Endothelial cell of umbilical vein (primary cell): ENCODE measurements at regions not wholly inside any gene's neighbourhood (a gene's known extent, or its start where the extent isn't known, plus 50 kb on each side); places are given as distances from the start of the nearest gene placed in this dataset.

Experiments
- BruUV-seq: library from RNA; stranded (reverse); fragments of 400-500 nt; replicated peaks from 2 replicates; lab custom pipeline; 2021; lab: Mats Ljungman, UMichigan
- CTCF ChIA-PET: fragments of 300-600, 350-600 bp; sonication (Branson Sonifier 250); formaldehyde crosslinking; loops from one replicate; lab custom pipeline; 2021; ENCODE audit warnings: antibody characterized with exemption, inconsistent platforms; lab: Charles Lee
- POLR2A ChIA-PET: fragments of 300-600, 350-600 bp; sonication (Branson Sonifier 250); formaldehyde crosslinking; loops from one replicate; lab custom pipeline; 2021; ENCODE audit warnings: antibody characterized with exemption, inconsistent platforms; lab: Charles Lee
- DNase-seq: peaks from one replicate; pipeline ENCODE4 v3.0.0-alpha.2; 2011; ENCODE audit warnings: low read depth, low spot score
- FAIRE-seq: peaks from 2 replicates; lab custom pipeline; 2011; peaks lifted over from hg19 to GRCh38; lab: Jason Lieb, UNC
- H2AFZ ChIP-seq: 2 replicates; pipeline ENCODE4 v1.6.0; 2012; ENCODE audit warnings: low read depth, low read length, control low read depth, inconsistent platforms
- H3K27ac ChIP-seq: 2 replicates; pipeline ENCODE4 v1.5.1; 2011; ENCODE audit warnings: low read depth, mild to moderate bottlenecking, control low read depth, low read length, moderate library complexity; ENCODE audit not compliant: insufficient read depth
- H3K27me3 ChIP-seq, 2 experiments: 2 replicates each; pipeline versions ENCODE4 v1.6.0 to v1.6.1; 2011; ENCODE audit warnings: low read length in 2 of 2, mixed read lengths in 1 of 2; ENCODE audit not compliant: control insufficient read depth in 2 of 2, insufficient read depth in 2 of 2
- H3K36me3 ChIP-seq, 2 experiments: 2 replicates in 1 of 2; 3 replicates in 1 of 2; pipeline ENCODE4 v1.5.1; 2011; ENCODE audit warnings: low read length in 2 of 2, mild to moderate bottlenecking in 1 of 2, moderate library complexity in 1 of 2; ENCODE audit not compliant: control insufficient read depth in 2 of 2, insufficient read depth in 2 of 2; ENCODE audit errors: extremely low read depth in 1 of 2
- H3K4me1 ChIP-seq: 3 replicates; pipeline ENCODE4 v1.5.1; 2011; ENCODE audit warnings: mild to moderate bottlenecking, low read length; ENCODE audit not compliant: control insufficient read depth, insufficient read depth; ENCODE audit errors: extremely low read depth
- H3K4me2 ChIP-seq: 2 replicates; pipeline ENCODE4 v1.6.1; 2011; ENCODE audit warnings: low read length, control low read depth, mixed read lengths; ENCODE audit not compliant: insufficient read depth
- H3K4me3 ChIP-seq, 3 experiments: fragments of 200-600 bp in 1 of 3; sonication (generic), shearing (Covaris generic) in 1 of 3; replicated peaks in 1 of 3; 2 replicates each; pipeline ENCODE4 v1.5.1; 2011 to 2016; ENCODE audit warnings: control low read depth in 3 of 3, low read length in 3 of 3, mild to moderate bottlenecking in 2 of 3, inconsistent platforms in 1 of 3, low read depth in 1 of 3, moderate library complexity in 1 of 3; ENCODE audit not compliant: insufficient read depth in 1 of 3
- H3K79me2 ChIP-seq: 2 replicates; pipeline ENCODE4 v1.6.0; 2012; ENCODE audit warnings: low read length, inconsistent platforms; ENCODE audit not compliant: control insufficient read depth, insufficient read depth
- H3K9ac ChIP-seq: replicated peaks from 2 replicates; pipeline ENCODE3; 2011; ENCODE audit warnings: low read length, control low read depth; ENCODE audit not compliant: insufficient read depth; ENCODE audit errors: extremely low read depth
- H3K9me1 ChIP-seq: replicated peaks from 3 replicates; pipeline ENCODE4 v1.6.0; 2011; ENCODE audit warnings: mild to moderate bottlenecking, low read length; ENCODE audit not compliant: control insufficient read depth, insufficient read depth; ENCODE audit errors: extremely low read depth
- H3K9me3 ChIP-seq: replicated peaks from 2 replicates; pipeline ENCODE4 v1.5.1; 2012; ENCODE audit warnings: low read length, inconsistent platforms; ENCODE audit not compliant: control insufficient read depth, insufficient read depth
- H4K20me1 ChIP-seq: replicated peaks from 2 replicates; pipeline ENCODE3; 2011; ENCODE audit warnings: mild to moderate bottlenecking, low read length; ENCODE audit not compliant: control insufficient read depth, insufficient read depth; ENCODE audit errors: extremely low read depth
- CTCF ChIP-seq, 2 donors: IDR thresholded peaks; 1 replicate in 1 of 2; 2 replicates in 1 of 2; pipeline ENCODE4 v1.5.1; 2011; ENCODE audit warnings: low read length in 2 of 2, mild to moderate bottlenecking in 2 of 2, moderate library complexity in 2 of 2, control low read depth in 1 of 2, inconsistent platforms in 1 of 2, low read depth in 1 of 2; ENCODE audit not compliant: insufficient read depth in 1 of 2; ENCODE audit errors: extremely low read depth in 1 of 2
- EZH2 ChIP-seq: IDR thresholded peaks from 2 replicates; pipeline ENCODE4 v1.6.1; 2012; ENCODE audit warnings: borderline replicate concordance, low read depth, mild to moderate bottlenecking, moderate library complexity, low read length, inconsistent platforms; ENCODE audit not compliant: severe bottlenecking
- FOS ChIP-seq: IDR thresholded peaks from 2 replicates; pipeline ENCODE4 v1.6.1; 2011; ENCODE audit warnings: mild to moderate bottlenecking, low read length, moderate library complexity, borderline replicate concordance; ENCODE audit not compliant: insufficient read depth
- GATA2 ChIP-seq: IDR thresholded peaks from 2 replicates; pipeline ENCODE4 v1.7.0; 2011; ENCODE audit warnings: low read depth, mild to moderate bottlenecking, moderate library complexity, mixed read lengths, low read length; ENCODE audit not compliant: insufficient read length, insufficient read depth
- JUN ChIP-seq: IDR thresholded peaks from 2 replicates; pipeline ENCODE4 v1.6.1; 2011; ENCODE audit warnings: borderline replicate concordance, low read depth; ENCODE audit not compliant: insufficient read length, insufficient read depth
- MAX ChIP-seq: IDR thresholded peaks from 2 replicates; pipeline ENCODE4 v1.6.1; 2011; ENCODE audit not compliant: insufficient read depth, insufficient read length
- MYC ChIP-seq: IDR thresholded peaks from one replicate; pipeline ENCODE4 v1.6.1; 2011; ENCODE audit warnings: mild to moderate bottlenecking, low read depth, low read length
- POLR2A ChIP-seq: IDR thresholded peaks from 2 replicates; pipeline ENCODE4 v1.6.1; 2012; ENCODE audit warnings: low read depth, mild to moderate bottlenecking, control low read depth, low read length
- POLR2AphosphoS5 ChIP-seq: IDR thresholded peaks from 2 replicates; pipeline ENCODE4 v1.6.1; 2012; ENCODE audit warnings: low read depth, mild to moderate bottlenecking, control low read depth, low read length, moderate library complexity; ENCODE audit not compliant: insufficient read depth
- dilution Hi-C: fragments of 300-500 bp; cut with MboI; formaldehyde crosslinking; loops from one replicate; pipeline ENCODE4 v1.15.0; 2019; ENCODE audit warnings: low sequenced_read_pairs; ENCODE audit not compliant: extremely low pct_ligation_motif_present
- intact Hi-C: fragments of 100-400 bp; cut with micrococcal nuclease; formaldehyde crosslinking; loops from one replicate; pipeline ENCODE4 v1.10.0; 2022

DNA sequence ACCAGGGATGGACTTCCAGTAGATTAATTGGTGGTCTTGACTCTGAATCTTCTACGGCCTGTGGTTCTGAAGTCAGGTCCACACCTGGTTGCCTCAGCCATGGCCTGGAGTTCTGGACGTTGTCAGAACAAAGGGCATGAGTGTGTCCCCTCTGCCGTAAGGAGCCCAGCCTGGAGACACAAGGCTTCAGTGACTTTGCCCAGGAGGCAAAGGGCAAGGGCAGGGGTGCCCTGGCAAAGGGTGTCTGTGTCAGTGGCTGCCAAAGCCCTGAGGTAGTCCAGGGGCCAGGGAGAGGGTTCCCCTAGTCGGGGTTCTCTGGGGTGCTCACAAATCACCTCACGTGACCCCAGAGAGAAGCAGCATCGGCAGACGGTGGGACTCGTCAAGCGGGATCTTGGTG lies 273.2 kb upstream of the ZNF32 start:
- intact Hi-C loops = loop anchor here (10.0 kb wide), 1 partner anchor 393 kb away; no protein-coding TSS in a partner anchor

More for the DNA sequence above, 273.2 kb upstream of the ZNF32 start:
- H3K9me3 ChIP-seq = no peaks in the 10 kb centered on the region
- TF ChIP-seq FOS = no peak
- no peak for TF ChIP-seq MAX
- no peak for TF ChIP-seq POLR2AphosphoS5
- TF ChIP-seq CTCF (IDR thresholded peaks at IDR 0.05; ENCODE audit: extremely low read depth in 1 of 2, insufficient read depth in 1 of 2, low read depth in 1 of 2, low read length in 2 of 2) = no peak
- TF ChIP-seq JUN = no peak
- TF ChIP-seq GATA2 = no peak
- no peak for TF ChIP-seq MYC
- TF ChIP-seq POLR2A = no peak
- no peak for TF ChIP-seq EZH2
- ChIA-PET POLR2A (no interaction called here), CTCF (no interaction called here)
- H3K9ac ChIP-seq = no peak overlapping the region
- H3K79me2 ChIP-seq = no peaks in the 10 kb centered on the region
- dilution Hi-C loops = no loop called here
- no peaks in the 10 kb centered on the region for H3K4me1 ChIP-seq
- H3K4me3 ChIP-seq = no peak overlapping the region
- no peaks in the 10 kb centered on the region for H3K36me3 ChIP-seq
- BruUV-seq = no TSS peak
- H3K27me3 ChIP-seq = peaks cover 0 to 3% of the 10 kb centered on the region in 2 experiments
- H3K4me2 ChIP-seq = no peak overlapping the region
- DNase-seq = no peak
- FAIRE-seq = no peak
- H3K27ac ChIP-seq = no peak overlapping the region
- H3K9me1 ChIP-seq = no peaks in the 10 kb centered on the region
- no peak overlapping the region for H2AFZ ChIP-seq
- no peaks in the 10 kb centered on the region for H4K20me1 ChIP-seq
